ENCODE measurements at regions not wholly inside any gene's neighbourhood (a gene's known extent, or its start where the extent isn't known, plus 50 kb on each side); places are given as distances from the start of the nearest gene placed in this dataset.

DNA sequence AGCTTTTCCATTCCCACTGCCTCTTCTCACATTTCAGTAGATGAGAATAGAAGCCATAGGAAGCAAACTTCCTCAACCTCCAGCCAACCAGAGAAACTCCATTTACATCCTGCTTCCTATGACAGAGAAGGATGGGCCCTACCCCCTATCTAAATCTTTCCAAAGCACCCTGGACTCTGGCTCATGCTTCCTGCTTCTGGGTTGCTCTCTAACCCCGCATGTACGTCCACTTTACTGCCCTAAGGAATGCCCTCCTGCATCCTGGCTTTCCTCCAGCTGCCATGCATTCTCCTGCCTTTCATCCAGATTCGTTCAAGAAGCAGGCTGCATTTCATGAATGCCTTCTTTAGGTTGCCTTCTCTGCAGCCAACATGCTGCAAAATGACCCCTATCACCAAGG is 91.9 kb downstream of the FAM217A start:
- no peak for ATAC-seq
- intact Hi-C loops (cut with DNase I), result loop anchor here in 1 of 2 donors (10.0 kb wide), 2 partner anchors 572 to 702 kb away; no protein-coding TSS in a partner anchor
- DNase-seq, result no peak

DNA sequence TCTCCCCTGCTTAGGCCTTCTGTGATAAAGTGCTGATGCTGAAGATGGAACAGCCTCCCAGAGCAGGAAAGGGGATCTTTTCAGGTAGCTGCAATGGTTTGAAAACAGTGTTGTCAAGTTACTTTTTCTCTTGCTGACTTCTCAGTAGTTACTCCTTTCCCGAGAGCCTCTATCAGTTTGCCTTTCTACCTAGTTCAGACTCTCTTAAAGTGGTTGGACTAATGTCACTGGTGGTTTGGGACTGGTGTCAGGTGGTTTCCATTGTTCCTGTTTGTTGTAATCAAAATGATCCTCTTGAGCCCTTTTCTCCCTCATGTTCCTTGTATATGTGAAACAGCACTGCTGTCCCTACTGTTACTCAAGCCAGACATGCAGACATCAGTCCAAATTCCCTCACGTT is 91.4 kb downstream of the FAM217A start:
- ATAC-seq, result no peak
- DNase-seq, result no peak
- intact Hi-C loops (cut with DNase I), result loop anchor here in 1 of 2 donors (10.0 kb wide), 2 partner anchors 573 to 703 kb away; no protein-coding TSS in a partner anchor

- intact Hi-C loops (cut with DNase I), result loop anchor here (5.0 to 10.0 kb wide), 3 partner anchors 56 to 249 kb away; partner anchors contain the start of gene FAM50B (in 1 of the 2)
- peak; percentile 96 for ATAC-seq
- peak; percentile 93 for DNase-seq
Observed at GRCh38 chr6:3990692-3991491, 88.0 kb downstream of the FAM217A start.

DNA sequence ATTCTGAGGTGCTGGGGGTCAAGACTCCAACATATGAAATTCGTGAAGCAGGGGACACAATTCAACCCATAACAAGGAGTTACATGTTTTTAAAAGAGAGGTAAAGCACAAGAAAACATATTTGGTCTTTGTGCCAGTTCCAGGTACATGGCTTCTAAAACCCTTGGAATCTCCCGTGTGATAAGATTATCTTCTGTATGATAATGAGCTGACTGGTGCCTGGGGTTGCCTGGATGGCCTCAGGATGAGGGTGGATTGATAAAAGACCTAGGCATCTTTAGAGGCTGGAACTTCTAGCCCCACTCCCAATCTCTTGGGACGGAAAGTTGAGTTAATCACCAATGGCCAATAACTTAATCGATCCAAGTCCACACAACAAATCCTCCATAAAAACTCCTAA is 87.0 kb downstream of the FAM217A start:
- intact Hi-C loops (cut with DNase I), result loop anchor here (5.0 to 10.0 kb wide), 3 partner anchors 57 to 250 kb away; partner anchors contain the start of gene FAM50B (in 1 of the 2)
- DNase-seq, result no peak

DNA sequence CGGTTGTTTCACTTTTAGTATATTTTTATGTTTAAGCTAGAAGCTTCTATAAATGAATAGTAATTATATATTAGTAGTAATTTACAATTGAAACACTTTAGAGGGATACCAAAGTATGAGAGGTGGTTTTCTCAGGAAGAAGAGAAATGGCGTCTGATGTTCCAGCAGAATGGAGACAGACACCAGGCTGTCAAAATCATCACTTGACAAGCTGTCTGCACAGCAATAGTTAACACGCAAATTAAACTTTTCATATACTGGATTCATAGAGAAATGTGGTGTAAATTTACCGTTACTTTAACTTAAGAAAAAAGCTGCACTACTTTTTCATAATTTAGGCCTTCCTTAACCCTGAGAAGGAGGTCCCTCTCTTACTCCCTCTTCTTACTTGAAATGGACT is 82.6 kb downstream of the FAM217A start:
- ATAC-seq (no peak), DNase-seq (no peak)
- intact Hi-C loops (cut with DNase I), result loop anchor here in 1 of 2 donors (10.0 kb wide), 1 partner anchor 62 kb away; no protein-coding TSS in a partner anchor

More for the DNA sequence above, 87.0 kb downstream of the FAM217A start:
- ATAC-seq, result no peak

- intact Hi-C loops (cut with DNase I), result loop anchor here in 1 of 2 donors (10.0 kb wide), 1 partner anchor 62 kb away; no protein-coding TSS in a partner anchor
- peak in 1 of 2 donors; percentile 62 for ATAC-seq
- no peak for DNase-seq
Observed at GRCh38 chr6:3997177-3997770, 81.7 kb downstream of the FAM217A start.

DNA sequence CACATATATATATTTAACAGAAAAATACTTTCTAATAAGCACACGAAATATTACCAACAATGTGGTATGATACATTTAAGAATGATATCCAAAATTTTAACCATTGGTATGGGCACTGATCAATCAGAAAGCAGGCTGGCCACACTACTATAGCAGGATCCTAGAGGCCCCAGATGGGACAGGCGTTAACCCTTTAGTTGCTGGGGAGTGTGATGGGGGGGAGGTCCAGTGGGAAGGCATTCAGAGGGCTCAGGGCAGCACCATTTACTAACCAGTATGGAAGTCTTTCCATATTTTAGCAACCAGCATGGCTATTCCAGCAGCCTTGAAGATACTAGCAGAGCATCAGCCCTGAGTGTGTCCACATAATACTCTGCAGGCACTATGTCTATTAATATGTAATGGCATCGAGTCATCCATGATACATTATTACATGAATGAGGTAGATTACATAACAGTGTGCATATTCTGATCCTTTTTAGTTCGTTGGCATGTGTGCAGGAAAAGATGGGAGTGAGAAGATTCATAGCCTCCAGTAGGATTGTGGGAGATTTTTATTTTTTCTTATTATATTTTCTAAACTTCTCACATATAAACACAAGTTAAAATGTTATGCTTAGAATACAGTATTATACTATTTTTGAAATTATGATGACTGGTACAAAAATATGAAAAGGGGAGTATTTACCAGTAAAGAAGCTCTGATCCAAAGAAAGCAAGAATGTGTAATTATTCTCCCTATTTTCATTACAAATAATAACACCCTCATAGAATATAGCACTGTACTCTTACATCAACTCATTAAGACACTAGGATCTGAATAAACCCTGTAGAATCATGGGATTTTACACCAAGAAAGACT is 78.9 kb downstream of the FAM217A start:
- intact Hi-C loops (cut with DNase I), result loop anchor here (10.0 kb wide), 2 partner anchors 65 to 715 kb away; no protein-coding TSS in a partner anchor

GRCh38 chr6:4004249-4004648 is 74.7 kb downstream of the FAM217A start:
- intact Hi-C loops (cut with DNase I), result loop anchor here in 1 of 2 donors (10.0 kb wide), 1 partner anchor 719 kb away; no protein-coding TSS in a partner anchor
- ATAC-seq (no peak), DNase-seq (no peak)

More for the DNA sequence above, 78.9 kb downstream of the FAM217A start:
- DNase-seq (no peak), ATAC-seq (no peak)

DNA sequence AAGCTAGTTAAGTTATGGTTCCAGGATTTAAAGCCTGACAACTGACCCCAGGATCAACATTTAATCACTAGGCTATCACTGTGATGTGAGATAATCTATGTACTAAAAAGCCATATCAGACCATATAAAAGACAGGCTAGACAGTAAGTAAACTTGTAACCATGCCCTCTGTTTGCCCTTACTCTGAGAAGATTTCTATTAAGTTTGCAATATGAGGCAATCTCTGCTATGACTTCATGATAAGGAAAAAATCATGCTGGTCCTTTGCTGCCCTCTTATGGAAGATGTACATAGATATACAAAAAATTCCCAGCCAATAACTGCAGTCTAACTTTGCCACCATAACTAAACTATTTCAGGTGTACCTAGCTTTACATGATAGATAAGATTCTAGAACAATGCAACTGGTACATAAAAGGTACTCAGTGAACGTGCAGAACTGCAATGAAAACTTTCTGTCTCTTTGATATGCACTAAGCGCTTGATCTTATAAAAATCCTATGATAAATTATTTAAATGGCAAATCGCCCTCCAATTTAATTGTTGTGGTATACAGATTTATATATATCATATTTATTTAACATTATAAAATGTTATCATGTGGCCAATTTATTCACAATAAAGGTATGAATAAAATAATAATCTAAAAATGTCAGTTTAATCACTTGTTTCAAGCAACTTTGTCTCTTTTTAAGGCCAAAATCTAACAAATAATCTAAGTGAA is 70.5 kb downstream of the FAM217A start:
- DNase-seq (no peak), ATAC-seq (peak; percentile 70 to 84)
- intact Hi-C loops (cut with DNase I), result loop anchor here in 1 of 2 donors (10.0 kb wide), 1 partner anchor 724 kb away; no protein-coding TSS in a partner anchor

DNA sequence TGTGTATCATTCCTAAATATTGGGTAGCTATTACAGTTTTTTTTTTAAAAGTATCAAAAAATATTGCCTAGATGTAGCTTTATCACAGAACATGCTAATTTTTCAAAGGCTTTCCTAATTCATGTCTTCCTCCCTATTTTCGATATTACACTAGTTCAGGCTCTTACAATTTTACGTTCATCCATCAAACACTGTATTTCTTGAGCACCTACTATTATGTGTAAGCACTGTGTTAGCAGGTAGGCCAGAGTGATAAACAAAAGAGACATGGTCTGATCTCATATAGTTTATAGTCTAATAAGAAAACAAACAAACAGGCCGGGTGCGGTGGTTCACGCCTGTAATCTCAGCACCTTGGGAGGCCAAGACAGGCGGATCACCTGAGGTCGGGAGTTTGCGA is 69.5 kb downstream of the FAM217A start:
- intact Hi-C loops (cut with DNase I), result loop anchor here in 1 of 2 donors (10.0 kb wide), 1 partner anchor 725 kb away; no protein-coding TSS in a partner anchor
- DNase-seq (no peak), ATAC-seq (no peak)

DNA sequence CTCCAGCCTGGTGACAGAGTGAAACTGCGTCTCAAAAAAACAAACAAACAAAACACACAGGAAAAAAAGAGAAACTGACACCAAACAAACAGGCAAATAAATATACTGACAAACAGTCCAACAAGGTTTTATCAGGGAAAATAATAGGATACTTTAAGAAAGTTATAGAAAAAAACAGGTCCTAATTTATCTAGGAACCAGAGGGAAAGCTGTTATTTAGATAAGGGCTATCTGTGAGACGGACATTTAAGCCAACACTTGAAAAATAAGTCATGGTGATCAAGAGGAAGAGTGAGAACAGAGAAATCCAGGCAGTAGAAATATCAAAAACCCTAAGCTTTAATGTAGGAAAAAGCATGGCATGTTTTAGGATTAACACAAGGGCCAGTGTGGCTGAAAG is 68.9 kb downstream of the FAM217A start:
- no peak for ATAC-seq
- intact Hi-C loops (cut with DNase I), result no loop called here

GRCh38 chr6:4010689-4011090 is 68.2 kb downstream of the FAM217A start:
- intact Hi-C loops (cut with DNase I), result no loop called here
- ATAC-seq, result peak in 1 of 2 donors; percentile 21
- DNase-seq, result no peak

More for the DNA sequence above, 68.9 kb downstream of the FAM217A start:
- no peak for DNase-seq

- intact Hi-C loops (cut with DNase I), result no loop called here
- DNase-seq (no peak), ATAC-seq (no peak)
Observed at GRCh38 chr6:4012826-4013225, 66.1 kb downstream of the FAM217A start.

DNA sequence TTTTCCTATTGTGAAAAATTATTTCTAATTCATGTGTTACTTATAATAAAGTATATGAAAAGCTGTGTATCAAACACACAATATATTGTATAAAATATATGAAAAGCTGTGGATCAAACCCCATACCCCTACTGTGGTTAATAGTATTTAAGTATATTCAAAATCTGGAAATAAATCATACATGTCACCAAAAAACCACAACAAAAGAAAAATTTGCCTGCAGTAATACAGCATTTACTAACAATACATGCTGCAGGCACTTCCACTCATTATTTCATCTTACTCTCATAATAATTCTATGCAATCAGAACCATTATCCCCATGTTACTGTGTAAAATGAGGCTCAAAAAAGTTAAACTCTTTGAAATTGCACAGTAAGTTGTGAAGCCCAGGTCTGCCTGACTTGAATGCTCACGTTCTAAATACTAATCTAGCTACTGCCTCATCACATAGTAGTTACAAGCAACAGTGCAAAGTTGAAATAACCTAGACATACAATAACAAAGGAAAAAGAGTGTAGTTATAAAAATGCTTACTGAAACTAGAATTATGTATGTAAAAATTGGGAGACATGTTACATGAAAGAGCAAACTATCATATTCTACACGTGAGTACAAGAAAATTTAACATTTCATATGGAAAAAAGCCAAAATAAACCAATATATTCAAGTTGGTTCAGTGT is 61.7 kb downstream of the FAM217A start:
- intact Hi-C loops (cut with DNase I), result no loop called here
- no peak for ATAC-seq
- DNase-seq, result no peak

GRCh38 chr6:4017834-4018170 is 61.1 kb downstream of the FAM217A start:
- no peak for ATAC-seq
- intact Hi-C loops (cut with DNase I), result no loop called here
- DNase-seq, result no peak

DNA sequence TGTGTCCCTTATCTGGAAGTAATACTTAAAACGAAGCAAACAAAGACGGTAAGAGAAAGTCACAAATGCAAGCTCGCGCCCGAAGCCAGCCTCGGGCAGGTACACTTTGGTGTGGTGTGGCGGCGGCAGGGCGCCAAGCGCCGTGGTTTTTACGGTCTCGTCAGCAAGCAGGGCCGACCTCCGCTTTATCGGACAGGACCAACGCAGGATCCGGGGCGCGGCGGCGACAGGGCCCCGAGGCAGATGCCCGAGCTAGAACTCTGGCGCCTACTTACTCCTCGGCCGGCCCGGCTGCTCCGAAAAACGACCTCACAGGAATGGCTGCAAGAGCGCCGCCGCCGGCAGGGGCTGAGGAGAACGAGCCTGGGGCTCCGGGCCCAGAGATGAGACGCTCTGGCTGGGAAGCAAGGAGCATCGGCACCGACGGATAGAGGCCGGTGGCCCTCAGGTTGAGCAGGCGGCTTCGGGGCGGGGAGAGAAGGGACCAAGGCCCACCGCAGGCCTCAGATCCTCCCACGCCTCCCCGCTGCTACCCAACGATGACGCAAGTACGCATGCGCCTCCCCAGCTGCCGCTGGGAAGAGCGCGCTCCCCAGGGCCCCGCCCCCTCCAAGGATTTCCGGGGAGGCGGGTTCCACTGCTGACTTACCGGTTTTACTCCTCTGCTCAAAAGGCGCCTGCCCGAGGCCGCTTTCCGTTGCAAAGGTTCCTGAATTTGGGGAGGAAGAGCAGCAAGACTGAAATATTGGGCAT is 60.6 kb downstream of the FAM217A start:
- DNase-seq (peak; percentile 96), ATAC-seq (peak; percentile 88 to 89)
- intact Hi-C loops (cut with DNase I), result no loop called here

All from left cardiac atrium (tissue), 4 donors.